ENCODE measurements at regions not wholly inside any gene's neighbourhood (a gene's known extent, or its start where the extent isn't known, plus 50 kb on each side); places are given as distances from the start of the nearest gene placed in this dataset.

GRCh38 chr15:70160803-70161565 is 63.3 kb upstream of the TLE3 start:
- Histone ChIP-seq H3K36me3 (no peaks in the 10 kb centered on the region), H3K9me3 (no peaks in the 10 kb centered on the region), H3K4me1 (no peaks in the 10 kb centered on the region), H3K27ac (no peak overlapping the region), H3K27me3 (no peaks in the 10 kb centered on the region), H3K4me3 (no peak overlapping the region)
- no peak for TF ChIP-seq CTCF (IDR thresholded peaks at IDR 0.05)
- TF ChIP-seq POLR2AphosphoS5 (IDR thresholded peaks at IDR 0.05) = no peak
- no peak for TF ChIP-seq POLR2A (IDR thresholded peaks at IDR 0.05)
- DNase-seq (ENCODE audit: low spot score in 2 of 2) = peak in 1 of 2 donors; percentile 30
- intact Hi-C loops (cut with DNase I; ENCODE audit: low total_unique reads) = no loop called here

- Histone ChIP-seq H3K9me3 (no peaks in the 10 kb centered on the region), H3K36me3 (no peaks in the 10 kb centered on the region), H3K4me3 (no peak overlapping the region), H3K4me1 (no peaks in the 10 kb centered on the region), H3K27me3 (no peaks in the 10 kb centered on the region), H3K27ac (no peak overlapping the region)
- TF ChIP-seq CTCF (IDR thresholded peaks at IDR 0.05) (no peak), POLR2AphosphoS5 (IDR thresholded peaks at IDR 0.05) (no peak), POLR2A (IDR thresholded peaks at IDR 0.05) (no peak)
- intact Hi-C loops (cut with DNase I; ENCODE audit: low total_unique reads) = no loop called here
- DNase-seq (ENCODE audit: low spot score in 2 of 2) = no peak
Observed at GRCh38 chr15:70160267-70160666, 62.5 kb upstream of the TLE3 start.

GRCh38 chr15:70159713-70160009 is 61.9 kb upstream of the TLE3 start:
- H3K36me3 ChIP-seq = no peaks in the 10 kb centered on the region
- DNase-seq (ENCODE audit: low spot score in 2 of 2) = no peak
- TF ChIP-seq POLR2A (IDR thresholded peaks at IDR 0.05) = no peak
- no peak for TF ChIP-seq POLR2AphosphoS5 (IDR thresholded peaks at IDR 0.05)
- no peak for TF ChIP-seq CTCF (IDR thresholded peaks at IDR 0.05)
- H3K9me3 ChIP-seq = no peaks in the 10 kb centered on the region
- no peak overlapping the region for H3K27ac ChIP-seq
- H3K27me3 ChIP-seq = no peaks in the 10 kb centered on the region
- intact Hi-C loops (cut with DNase I; ENCODE audit: low total_unique reads) = no loop called here
- no peaks in the 10 kb centered on the region for H3K4me1 ChIP-seq
- no peak overlapping the region for H3K4me3 ChIP-seq

- intact Hi-C loops (cut with DNase I; ENCODE audit: low total_unique reads) = no loop called here
- TF ChIP-seq POLR2A (IDR thresholded peaks at IDR 0.05) = no peak
- no peak for TF ChIP-seq POLR2AphosphoS5 (IDR thresholded peaks at IDR 0.05)
- TF ChIP-seq CTCF (IDR thresholded peaks at IDR 0.05) = no peak
- H3K4me1 ChIP-seq = no peaks in the 10 kb centered on the region
- no peak overlapping the region for H3K27ac ChIP-seq
- DNase-seq (ENCODE audit: low spot score in 2 of 2) = peak in 1 of 2 donors; percentile 47
- no peaks in the 10 kb centered on the region for H3K36me3 ChIP-seq
- H3K27me3 ChIP-seq = no peaks in the 10 kb centered on the region
- no peak overlapping the region for H3K4me3 ChIP-seq
- no peaks in the 10 kb centered on the region for H3K9me3 ChIP-seq
Observed at GRCh38 chr15:70159001-70159712, 61.4 kb upstream of the TLE3 start.

GRCh38 chr15:70158309-70159000 is 60.7 kb upstream of the TLE3 start:
- Histone ChIP-seq H3K27me3 (no peaks in the 10 kb centered on the region), H3K4me1 (no peaks in the 10 kb centered on the region)

More at GRCh38 chr15:70158309-70159000, 60.7 kb upstream of the TLE3 start:
- DNase-seq (ENCODE audit: low spot score in 2 of 2) = peak in 1 of 2 donors; percentile 33
- H3K4me3 ChIP-seq = no peak overlapping the region
- H3K36me3 ChIP-seq = no peaks in the 10 kb centered on the region
- H3K27ac ChIP-seq = no peak overlapping the region
- TF ChIP-seq POLR2AphosphoS5 (IDR thresholded peaks at IDR 0.05) (no peak), POLR2A (IDR thresholded peaks at IDR 0.05) (no peak), CTCF (IDR thresholded peaks at IDR 0.05) (no peak)
- H3K9me3 ChIP-seq = no peaks in the 10 kb centered on the region
- intact Hi-C loops (cut with DNase I; ENCODE audit: low total_unique reads) = no loop called here
